ENCODE measurements at regions not wholly inside any gene's neighbourhood (a gene's known extent, or its start where the extent isn't known, plus 50 kb on each side); places are given as distances from the start of the nearest gene placed in this dataset.
"Not testable (repeated sequence)": the region's sequence is repeated elsewhere in the genome, so short reads cannot be mapped to it uniquely, and the experiment has no call there.

DNA sequence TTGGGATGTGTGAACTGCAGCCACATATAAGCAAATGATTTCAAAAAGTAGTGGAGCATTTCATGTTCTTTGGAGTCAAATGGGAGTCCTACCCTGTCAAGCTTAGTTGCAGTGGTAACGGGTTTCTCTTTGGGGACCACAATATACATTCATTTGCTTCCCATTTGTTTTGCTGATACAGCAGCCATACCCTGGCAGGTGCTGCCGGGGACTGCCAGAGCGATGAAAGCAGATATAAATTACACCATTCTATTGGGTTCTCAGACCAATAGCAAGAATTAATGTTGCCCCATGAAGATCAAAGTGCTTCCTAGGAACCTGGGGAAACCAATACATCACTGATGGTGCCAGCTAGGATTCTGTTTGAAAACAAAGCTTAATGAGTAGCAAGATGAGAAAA, 1621.5 kb upstream of the FLRT2 start:
- H3K27me3 ChIP-seq = no peaks in the 10 kb centered on the region
- no peak overlapping the region for H3K27ac ChIP-seq
- no peaks in the 10 kb centered on the region for H3K4me1 ChIP-seq
- H3K36me3 ChIP-seq = no peaks in the 10 kb centered on the region
- H3K9me3 ChIP-seq = no peaks in the 10 kb centered on the region
- WGBS (ENCODE audit: insufficient coverage, low coverage, low lambda C conversion rate, missing lambda C conversion rate) = 67% methylated on average over 3 of the region's 3 CpGs
- intact Hi-C loops (cut with DNase I) = no loop called here
- no peak overlapping the region for H3K4me3 ChIP-seq
- TF ChIP-seq POLR2A (IDR thresholded peaks at IDR 0.05) = no peak
- no peak for TF ChIP-seq CTCF (IDR thresholded peaks at IDR 0.05)
- no peak for DNase-seq
- ATAC-seq = no peak

- no peak overlapping the region for H3K4me3 ChIP-seq
- intact Hi-C loops (cut with DNase I) = no loop called here
- WGBS (ENCODE audit: insufficient coverage, low coverage, low lambda C conversion rate, missing lambda C conversion rate) = 80% methylated on average over 1 of the region's 1 CpG
- H3K9me3 ChIP-seq = no peaks in the 10 kb centered on the region
- no peaks in the 10 kb centered on the region for H3K4me1 ChIP-seq
- DNase-seq (no peak), ATAC-seq (no peak)
- H3K27me3 ChIP-seq = no peaks in the 10 kb centered on the region
- H3K36me3 ChIP-seq = no peaks in the 10 kb centered on the region
- TF ChIP-seq CTCF (IDR thresholded peaks at IDR 0.05) (no peak), POLR2A (IDR thresholded peaks at IDR 0.05) (no peak)
- H3K27ac ChIP-seq = no peak overlapping the region
Measured at GRCh38 chr14:83909507-83909906, 1620.4 kb upstream of the FLRT2 start.

- H3K4me3 ChIP-seq = no peak overlapping the region
- no peaks in the 10 kb centered on the region for H3K4me1 ChIP-seq
- no peak overlapping the region for H3K27ac ChIP-seq
- H3K36me3 ChIP-seq = no peaks in the 10 kb centered on the region
- intact Hi-C loops (cut with DNase I) = no loop called here
- no peaks in the 10 kb centered on the region for H3K27me3 ChIP-seq
- no peak for TF ChIP-seq POLR2A (IDR thresholded peaks at IDR 0.05)
- no peak for TF ChIP-seq CTCF (IDR thresholded peaks at IDR 0.05)
- DNase-seq = no peak
- ATAC-seq = no peak
- H3K9me3 ChIP-seq = no peaks in the 10 kb centered on the region
- 33% methylated on average over 1 of the region's 1 CpG for WGBS (ENCODE audit: insufficient coverage, low coverage, low lambda C conversion rate, missing lambda C conversion rate)
Measured at GRCh38 chr14:83912032-83912642, 1617.8 kb upstream of the FLRT2 start.

DNA sequence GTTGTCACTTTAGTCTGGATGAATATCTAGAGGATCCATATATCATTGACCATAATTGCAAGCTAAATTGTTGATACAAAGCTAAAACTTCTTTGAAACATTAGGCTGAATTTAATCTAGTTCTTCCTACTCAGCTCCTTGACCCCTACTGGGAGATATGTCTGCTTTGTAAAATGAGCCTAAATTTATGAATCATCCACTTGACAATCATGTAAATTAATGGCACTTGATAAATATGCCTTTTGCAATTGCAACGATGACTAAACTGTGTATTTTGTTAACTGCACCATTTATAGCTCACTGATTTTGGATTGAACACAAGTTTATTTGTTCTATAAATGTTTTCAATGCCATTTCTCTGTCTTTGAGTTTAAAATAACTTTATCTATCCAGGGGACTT, 1616.5 kb upstream of the FLRT2 start:
- Histone ChIP-seq H3K36me3 (no peaks in the 10 kb centered on the region), H3K4me1 (no peaks in the 10 kb centered on the region), H3K27me3 (no peaks in the 10 kb centered on the region), H3K9me3 (no peaks in the 10 kb centered on the region), H3K4me3 (no peak overlapping the region), H3K27ac (no peak overlapping the region)
- no peak for ATAC-seq
- DNase-seq = no peak
- no peak for TF ChIP-seq POLR2A (IDR thresholded peaks at IDR 0.05)
- no peak for TF ChIP-seq CTCF (IDR thresholded peaks at IDR 0.05)
- 43% methylated on average over 1 of the region's 1 CpG for WGBS (ENCODE audit: insufficient coverage, low coverage, low lambda C conversion rate, missing lambda C conversion rate)
- intact Hi-C loops (cut with DNase I) = no loop called here

- WGBS (ENCODE audit: insufficient coverage, low coverage, low lambda C conversion rate, missing lambda C conversion rate) = 74% methylated on average over 2 of the region's 2 CpGs
- no peak for DNase-seq
- Histone ChIP-seq H3K36me3 (no peaks in the 10 kb centered on the region), H3K27ac (no peak overlapping the region), H3K4me3 (no peak overlapping the region), H3K9me3 (no peaks in the 10 kb centered on the region), H3K4me1 (no peaks in the 10 kb centered on the region), H3K27me3 (no peaks in the 10 kb centered on the region)
- ATAC-seq = no peak
- intact Hi-C loops (cut with DNase I) = no loop called here
- TF ChIP-seq CTCF (IDR thresholded peaks at IDR 0.05) (no peak), POLR2A (IDR thresholded peaks at IDR 0.05) (no peak)
Measured at GRCh38 chr14:83918546-83918945, 1611.4 kb upstream of the FLRT2 start.

DNA sequence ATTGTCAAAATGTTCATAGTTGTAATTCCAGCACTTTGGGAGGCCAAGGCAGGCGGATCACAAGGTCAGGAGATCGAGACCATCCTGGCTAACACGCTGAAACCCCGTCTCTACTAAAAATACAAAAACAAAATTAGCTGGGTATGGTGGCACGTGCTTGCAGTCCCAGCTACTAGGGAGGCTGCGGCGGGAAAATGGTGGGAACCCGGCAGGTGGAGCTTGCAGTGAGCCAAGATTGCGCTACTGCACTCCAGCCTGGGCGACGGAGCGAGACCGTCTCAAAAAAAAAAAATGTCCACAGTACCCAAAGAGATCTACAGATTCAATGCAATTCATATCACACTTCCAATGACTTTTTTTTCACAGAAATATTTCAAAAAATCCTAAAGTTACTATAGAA, 1610.3 kb upstream of the FLRT2 start:
- H3K27ac ChIP-seq; H3K27me3 ChIP-seq; H3K9me3 ChIP-seq; H3K4me1 ChIP-seq; intact Hi-C loops (cut with DNase I); H3K4me3 ChIP-seq; H3K36me3 ChIP-seq; ATAC-seq; DNase-seq: not testable (repeated sequence)
- WGBS (ENCODE audit: insufficient coverage, low coverage, low lambda C conversion rate, missing lambda C conversion rate) = 85% methylated on average over 13 of the region's 13 CpGs
